ENCODE measurements at regions not wholly inside any gene's neighbourhood (a gene's known extent, or its start where the extent isn't known, plus 50 kb on each side); places are given as distances from the start of the nearest gene placed in this dataset.

GRCh38 chr14:71675126-71675899 is 256.9 kb upstream of the RGS6 start:
- Mint-ChIP-seq H3K27ac (no peak overlapping the region), H3K36me3 (ENCODE audit: low read depth) (peaks cover 88% of the 10 kb centered on the region), H3K4me1 (ENCODE audit: low read depth) (peaks cover 7% of the 10 kb centered on the region), H3K9me3 (no peaks in the 10 kb centered on the region), H3K4me3 (no peak overlapping the region), H3K27me3 (no peaks in the 10 kb centered on the region)
- DNase-seq = no peak

- H3K4me1 Mint-ChIP-seq (ENCODE audit: low read depth) = peaks cover 7% of the 10 kb centered on the region
- H3K4me3 Mint-ChIP-seq = no peak overlapping the region
- H3K9me3 Mint-ChIP-seq = no peaks in the 10 kb centered on the region
- no peaks in the 10 kb centered on the region for H3K27me3 Mint-ChIP-seq
- H3K27ac Mint-ChIP-seq = no peak overlapping the region
- H3K36me3 Mint-ChIP-seq (ENCODE audit: low read depth) = peaks cover 85% of the 10 kb centered on the region
- DNase-seq = no peak
These were observed 256.3 kb upstream of the RGS6 start for GRCh38 chr14:71675900-71676287.

GRCh38 chr14:71680736-71681387 is 251.4 kb upstream of the RGS6 start:
- Mint-ChIP-seq H3K36me3 (ENCODE audit: low read depth) (peaks cover 70% of the 10 kb centered on the region), H3K27me3 (no peaks in the 10 kb centered on the region), H3K27ac (no peak overlapping the region), H3K4me1 (ENCODE audit: low read depth) (no peaks in the 10 kb centered on the region), H3K4me3 (no peak overlapping the region), H3K9me3 (no peaks in the 10 kb centered on the region)
- DNase-seq = no peak

- H3K9me3 Mint-ChIP-seq = no peaks in the 10 kb centered on the region
- no peak for DNase-seq
- H3K36me3 Mint-ChIP-seq (ENCODE audit: low read depth) = peaks cover 68% of the 10 kb centered on the region
- no peak overlapping the region for H3K4me3 Mint-ChIP-seq
- no peak overlapping the region for H3K27ac Mint-ChIP-seq
- H3K4me1 Mint-ChIP-seq (ENCODE audit: low read depth) = no peaks in the 10 kb centered on the region
- no peaks in the 10 kb centered on the region for H3K27me3 Mint-ChIP-seq
These were observed 249.9 kb upstream of the RGS6 start for GRCh38 chr14:71682337-71682736.

DNA sequence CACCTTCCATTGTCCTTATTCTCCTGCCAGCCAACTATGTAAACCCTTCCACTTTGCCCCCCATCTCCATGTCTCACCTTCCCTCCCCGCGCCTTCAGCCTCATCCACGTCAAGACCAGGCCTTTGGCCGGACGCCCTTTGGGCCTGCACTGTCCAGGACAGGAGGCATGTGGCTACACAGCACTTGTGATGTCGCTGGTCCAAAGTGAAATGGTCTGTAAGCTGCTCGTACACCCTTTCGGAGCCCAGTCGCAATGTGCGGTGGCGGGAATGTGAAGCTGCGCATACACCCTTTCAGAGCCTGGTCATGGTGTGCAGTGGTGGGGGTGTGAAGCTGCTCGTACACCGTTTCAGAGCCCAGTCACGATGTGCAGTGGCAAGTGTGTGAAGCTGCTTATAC is 247.9 kb upstream of the RGS6 start:
- no peaks in the 10 kb centered on the region for H3K9me3 Mint-ChIP-seq
- no peak overlapping the region for H3K27ac Mint-ChIP-seq
- H3K27me3 Mint-ChIP-seq = no peaks in the 10 kb centered on the region
- no peak overlapping the region for H3K4me3 Mint-ChIP-seq
- H3K36me3 Mint-ChIP-seq (ENCODE audit: low read depth) = peaks cover 66% of the 10 kb centered on the region
- no peaks in the 10 kb centered on the region for H3K4me1 Mint-ChIP-seq (ENCODE audit: low read depth)
- DNase-seq = no peak

DNA sequence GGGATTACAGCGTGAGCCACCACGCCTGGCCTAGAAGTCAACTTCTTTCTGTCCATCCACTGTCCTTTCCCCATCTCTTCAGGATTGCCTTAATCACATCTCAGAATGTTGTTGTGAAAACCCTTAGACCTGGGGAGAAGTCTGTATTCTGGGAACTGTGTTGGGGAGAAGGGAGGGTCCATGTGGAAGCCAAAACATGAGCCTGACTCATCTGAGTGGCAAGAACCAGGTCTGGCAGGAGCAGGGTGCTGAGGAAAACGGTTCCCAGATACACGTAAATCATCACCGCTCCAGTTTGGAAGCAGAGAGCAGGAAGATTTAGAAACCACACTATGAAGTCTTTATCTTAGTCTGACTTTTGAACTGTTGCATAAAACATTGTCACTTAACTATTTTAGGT is 245.6 kb upstream of the RGS6 start:
- Mint-ChIP-seq H3K36me3 (ENCODE audit: low read depth) (peaks cover 76% of the 10 kb centered on the region), H3K4me3 (no peak overlapping the region), H3K9me3 (no peaks in the 10 kb centered on the region), H3K27me3 (no peaks in the 10 kb centered on the region), H3K27ac (no peak overlapping the region), H3K4me1 (ENCODE audit: low read depth) (no peaks in the 10 kb centered on the region)
- DNase-seq = no peak

DNA sequence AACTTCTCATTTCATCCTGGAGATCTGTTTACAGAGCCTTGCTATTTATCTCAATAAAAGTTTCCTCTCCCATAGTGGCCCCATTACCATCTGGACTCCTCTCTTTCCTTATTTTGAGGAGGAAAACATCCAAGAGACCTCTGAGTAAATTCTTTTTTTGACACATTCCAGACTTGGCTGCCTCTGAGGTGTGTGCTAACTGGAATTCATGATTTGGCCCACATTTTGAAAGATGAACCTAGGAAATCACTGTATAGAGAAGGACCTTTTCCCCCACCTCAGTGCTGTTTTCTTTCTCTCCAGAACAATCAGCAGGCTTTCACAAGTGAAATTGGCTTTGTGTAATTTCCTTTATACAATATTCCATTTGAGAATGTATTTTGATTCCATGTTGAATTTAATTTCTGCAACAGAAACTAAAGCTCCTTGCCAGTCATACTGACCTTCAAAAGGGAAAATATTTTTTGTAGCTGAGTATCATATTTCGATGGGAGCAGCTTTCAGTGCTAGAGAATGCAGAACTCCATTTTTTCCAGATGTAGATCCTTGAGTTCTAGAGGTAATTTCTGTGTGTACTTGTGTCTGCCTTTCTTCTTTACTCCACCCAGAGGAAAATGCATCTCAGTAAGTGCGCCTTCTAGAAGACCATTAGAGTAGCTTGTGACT is 244.9 kb upstream of the RGS6 start:
- Mint-ChIP-seq H3K27ac (no peak overlapping the region), H3K9me3 (no peaks in the 10 kb centered on the region), H3K36me3 (ENCODE audit: low read depth) (peaks cover 80% of the 10 kb centered on the region), H3K4me3 (no peak overlapping the region), H3K27me3 (no peaks in the 10 kb centered on the region), H3K4me1 (ENCODE audit: low read depth) (no peaks in the 10 kb centered on the region)
- no peak for DNase-seq

- H3K4me3 Mint-ChIP-seq = no peak overlapping the region
- H3K9me3 Mint-ChIP-seq = no peaks in the 10 kb centered on the region
- H3K27ac Mint-ChIP-seq = no peak overlapping the region
- no peaks in the 10 kb centered on the region for H3K27me3 Mint-ChIP-seq
- peaks cover 1% of the 10 kb centered on the region for H3K4me1 Mint-ChIP-seq (ENCODE audit: low read depth)
- DNase-seq = no peak
- peaks cover 83% of the 10 kb centered on the region for H3K36me3 Mint-ChIP-seq (ENCODE audit: low read depth)
These were observed 243.7 kb upstream of the RGS6 start for GRCh38 chr14:71688576-71688975.

- no peak overlapping the region for H3K27ac Mint-ChIP-seq
- DNase-seq = no peak
- peaks cover 76% of the 10 kb centered on the region for H3K36me3 Mint-ChIP-seq (ENCODE audit: low read depth)
- H3K4me1 Mint-ChIP-seq (ENCODE audit: low read depth) = peaks cover 1% of the 10 kb centered on the region
- no peaks in the 10 kb centered on the region for H3K9me3 Mint-ChIP-seq
- H3K4me3 Mint-ChIP-seq = no peak overlapping the region
- H3K27me3 Mint-ChIP-seq = no peaks in the 10 kb centered on the region
These were observed 241.8 kb upstream of the RGS6 start for GRCh38 chr14:71690478-71690877.

DNA sequence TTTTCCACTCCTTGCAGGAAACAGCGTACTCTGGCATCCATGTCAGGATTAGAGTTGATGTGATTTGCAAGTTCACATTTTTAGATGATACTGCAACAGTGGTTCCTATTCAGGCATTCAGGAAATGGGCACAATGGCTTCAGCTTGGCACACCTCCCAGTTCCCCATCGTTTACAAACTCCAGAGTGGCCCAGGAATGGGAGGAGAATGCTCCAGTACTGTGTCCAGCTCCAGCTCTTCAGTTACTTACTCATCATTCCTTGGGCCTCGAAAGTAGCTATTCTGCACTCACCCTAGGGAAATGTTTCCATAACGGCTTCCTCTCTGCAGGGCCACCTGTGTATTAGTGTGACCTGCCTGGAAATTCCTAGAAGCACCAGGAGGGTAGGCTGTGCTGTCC is 239.7 kb upstream of the RGS6 start:
- Mint-ChIP-seq H3K4me3 (no peak overlapping the region), H3K36me3 (ENCODE audit: low read depth) (peaks cover 74% of the 10 kb centered on the region), H3K27ac (no peak overlapping the region), H3K9me3 (no peaks in the 10 kb centered on the region), H3K4me1 (ENCODE audit: low read depth) (peaks cover 1% of the 10 kb centered on the region), H3K27me3 (no peaks in the 10 kb centered on the region)
- no peak for DNase-seq

- DNase-seq = no peak
- H3K27ac Mint-ChIP-seq = no peak overlapping the region
- H3K4me3 Mint-ChIP-seq = no peak overlapping the region
These were observed 238.8 kb upstream of the RGS6 start for GRCh38 chr14:71693381-71693780.

DNA sequence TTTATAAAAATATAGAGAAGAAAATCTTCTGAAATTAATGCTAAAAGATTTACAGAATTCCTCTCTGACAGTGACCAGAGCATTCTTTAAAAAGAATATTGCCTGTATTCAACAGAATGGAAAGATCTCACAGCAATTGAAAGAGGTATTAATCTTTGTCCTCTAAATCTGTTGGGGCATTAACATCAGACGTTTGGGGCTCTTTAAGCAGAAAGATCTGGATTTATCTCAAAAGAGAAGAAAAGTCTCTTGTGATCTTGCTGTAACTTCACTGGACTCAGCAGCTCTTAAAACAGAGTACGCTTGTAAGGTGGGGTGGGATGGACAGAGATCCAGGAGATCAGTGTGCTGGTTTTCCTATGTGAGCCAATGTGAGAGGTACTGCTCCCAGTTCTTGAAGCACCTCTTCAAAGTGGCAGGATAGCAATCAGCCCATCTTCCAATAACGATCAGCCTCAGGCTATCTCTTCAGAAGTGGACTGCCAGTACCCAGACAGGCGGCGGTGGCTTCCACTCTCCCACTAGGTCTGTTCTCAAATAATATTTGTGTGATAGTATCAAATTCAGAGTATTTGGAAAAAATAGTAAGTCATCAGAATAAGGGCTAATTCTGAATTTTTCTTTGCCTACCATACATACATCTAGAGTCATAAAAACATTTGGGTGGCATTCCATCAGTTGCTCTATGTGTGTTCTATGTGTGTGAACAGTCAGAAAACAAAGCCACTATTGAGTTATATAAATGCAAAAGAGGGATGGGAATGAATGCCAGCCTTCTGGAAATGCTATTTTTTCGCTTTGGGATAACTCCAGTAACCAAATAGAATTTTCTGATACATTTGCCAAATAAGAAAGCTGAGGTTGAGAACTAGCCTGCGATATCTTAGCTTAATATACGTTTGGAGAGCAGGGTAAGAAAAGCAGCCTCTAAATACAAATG is 237.4 kb upstream of the RGS6 start:
- DNase-seq = no peak
- Mint-ChIP-seq H3K4me1 (ENCODE audit: low read depth) (peaks cover 5% of the 10 kb centered on the region), H3K27ac (no peak overlapping the region), H3K27me3 (no peaks in the 10 kb centered on the region), H3K9me3 (no peaks in the 10 kb centered on the region), H3K4me3 (no peak overlapping the region), H3K36me3 (ENCODE audit: low read depth) (peaks cover 76% of the 10 kb centered on the region)

More at GRCh38 chr14:71693381-71693780, 238.8 kb upstream of the RGS6 start:
- Mint-ChIP-seq H3K4me1 (ENCODE audit: low read depth) (peaks cover 5% of the 10 kb centered on the region), H3K36me3 (ENCODE audit: low read depth) (peaks cover 75% of the 10 kb centered on the region), H3K9me3 (no peaks in the 10 kb centered on the region), H3K27me3 (no peaks in the 10 kb centered on the region)

DNA sequence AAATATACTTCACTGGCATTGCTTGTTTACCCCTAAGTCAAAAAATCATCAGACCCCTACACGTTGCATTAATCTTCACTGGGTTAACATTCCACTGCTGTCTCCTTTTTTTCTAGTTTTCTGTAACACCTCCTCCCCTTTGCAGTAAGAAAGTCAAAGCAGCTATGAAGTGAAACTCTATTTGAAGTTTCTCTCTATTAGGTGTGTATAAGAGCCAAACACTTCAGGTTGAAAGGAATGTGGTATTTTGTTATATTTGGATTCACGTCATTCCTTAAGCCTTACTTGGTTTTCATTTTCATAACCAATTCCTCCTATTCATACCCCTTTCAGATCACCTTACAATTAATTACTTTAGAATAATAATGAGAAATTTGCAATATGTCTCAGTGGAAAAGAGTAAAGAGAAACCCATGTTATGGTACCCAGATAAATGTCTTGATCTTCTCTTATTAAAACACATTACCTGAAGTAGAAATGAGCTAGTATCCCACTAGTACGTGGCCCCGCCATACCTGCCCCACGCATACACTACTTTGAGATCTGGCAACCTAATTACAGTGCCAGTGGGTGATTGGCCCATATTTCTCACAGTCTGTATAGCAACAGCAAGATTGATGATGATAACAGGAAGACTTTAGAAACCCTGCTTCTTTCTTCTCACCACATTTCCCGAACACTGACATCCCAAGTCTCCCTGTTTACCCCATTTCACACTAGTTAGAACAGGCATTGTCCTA is 236.4 kb upstream of the RGS6 start:
- no peak overlapping the region for H3K27ac Mint-ChIP-seq
- H3K4me3 Mint-ChIP-seq = no peak overlapping the region
- H3K4me1 Mint-ChIP-seq (ENCODE audit: low read depth) = peaks cover 5% of the 10 kb centered on the region
- H3K9me3 Mint-ChIP-seq = no peaks in the 10 kb centered on the region
- peaks cover 73% of the 10 kb centered on the region for H3K36me3 Mint-ChIP-seq (ENCODE audit: low read depth)
- DNase-seq = no peak
- H3K27me3 Mint-ChIP-seq = no peaks in the 10 kb centered on the region

GRCh38 chr14:71698027-71698426 is 234.2 kb upstream of the RGS6 start:
- Mint-ChIP-seq H3K36me3 (ENCODE audit: low read depth) (peaks cover 76% of the 10 kb centered on the region), H3K27me3 (no peaks in the 10 kb centered on the region), H3K9me3 (no peaks in the 10 kb centered on the region), H3K27ac (no peak overlapping the region), H3K4me1 (ENCODE audit: low read depth) (peaks cover 7% of the 10 kb centered on the region), H3K4me3 (no peak overlapping the region)
- DNase-seq = no peak

Data from activated T-cell treated with anti-CD3 and anti-CD28 coated beads, Interleukin-2, amount 50 U/mL, for 24 hours (primary cell).